ENCODE measurements at regions not wholly inside any gene's neighbourhood (a gene's known extent, or its start where the extent isn't known, plus 50 kb on each side); places are given as distances from the start of the nearest gene placed in this dataset.

GRCh38 chr5:175383350-175383749, 60.6 kb downstream of the DRD1 start:
- TF ChIP-seq, protein P1, sequence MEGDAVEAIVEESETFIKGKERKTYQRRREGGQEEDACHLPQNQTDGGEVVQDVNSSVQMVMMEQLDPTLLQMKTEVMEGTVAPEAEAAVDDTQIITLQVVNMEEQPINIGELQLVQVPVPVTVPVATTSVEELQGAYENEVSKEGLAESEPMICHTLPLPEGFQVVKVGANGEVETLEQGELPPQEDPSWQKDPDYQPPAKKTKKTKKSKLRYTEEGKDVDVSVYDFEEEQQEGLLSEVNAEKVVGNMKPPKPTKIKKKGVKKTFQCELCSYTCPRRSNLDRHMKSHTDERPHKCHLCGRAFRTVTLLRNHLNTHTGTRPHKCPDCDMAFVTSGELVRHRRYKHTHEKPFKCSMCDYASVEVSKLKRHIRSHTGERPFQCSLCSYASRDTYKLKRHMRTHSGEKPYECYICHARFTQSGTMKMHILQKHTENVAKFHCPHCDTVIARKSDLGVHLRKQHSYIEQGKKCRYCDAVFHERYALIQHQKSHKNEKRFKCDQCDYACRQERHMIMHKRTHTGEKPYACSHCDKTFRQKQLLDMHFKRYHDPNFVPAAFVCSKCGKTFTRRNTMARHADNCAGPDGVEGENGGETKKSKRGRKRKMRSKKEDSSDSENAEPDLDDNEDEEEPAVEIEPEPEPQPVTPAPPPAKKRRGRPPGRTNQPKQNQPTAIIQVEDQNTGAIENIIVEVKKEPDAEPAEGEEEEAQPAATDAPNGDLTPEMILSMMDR (IDR thresholded peaks at IDR 0.05) = no peak
- TF ChIP-seq POLR2A (IDR thresholded peaks at IDR 0.05) = no peak

Data from lower leg skin (tissue), 3 donors.